Caco-2 (cell line): ENCODE measurements at regions not wholly inside any gene's neighbourhood (a gene's known extent, or its start where the extent isn't known, plus 50 kb on each side); places are given as distances from the start of the nearest gene placed in this dataset.

Experiments
- BruUV-seq: library from RNA; stranded (reverse); fragments of 400-500 nt; replicated peaks from 2 replicates; lab custom pipeline; 2021; lab: Mats Ljungman, UMichigan
- CTCF ChIA-PET: fragments of 300-600 bp; sonication (Branson Sonifier 250); formaldehyde crosslinking; loops from one replicate; lab custom pipeline; 2022; ENCODE audit warnings: antibody characterized with exemption; lab: Charles Lee
- POLR2A ChIA-PET: fragments of 300-600 bp; sonication (Branson Sonifier 250); formaldehyde crosslinking; loops from one replicate; lab custom pipeline; 2022; ENCODE audit warnings: antibody characterized with exemption; lab: Charles Lee
- DNase-seq, 2 experiments: peaks; one replicate each; pipeline versions ENCODE4 v3.0.0 to v3.0.0-alpha.2; 2020 to 2022
- H3K27me3 ChIP-seq: replicated peaks from 2 replicates; pipeline ENCODE4 v1.6.0; 2011; ENCODE audit warnings: low read length; ENCODE audit not compliant: control insufficient read depth, insufficient read depth
- H3K36me3 ChIP-seq: 2 replicates; pipeline ENCODE4 v1.5.1; 2011; ENCODE audit warnings: low read length; ENCODE audit not compliant: control insufficient read depth, insufficient read depth
- H3K4me1 ChIP-seq: fragments of 250-450 bp; sonication (Bioruptor Pico); 2 replicates; pipeline ENCODE4 v1.5.1; 2020; ENCODE audit warnings: mild to moderate bottlenecking
- H3K4me3 ChIP-seq: 2 replicates; pipeline ENCODE4 v1.5.1; 2011; ENCODE audit warnings: low read depth, mild to moderate bottlenecking, control low read depth, low read length
- H3K9me3 ChIP-seq: fragments of 250-450 bp; sonication (Bioruptor Pico); 2 replicates; pipeline ENCODE4 v1.5.1; 2020; ENCODE audit warnings: mild to moderate bottlenecking, moderate library complexity
- H3K27ac Mint-ChIP-seq: one replicate; pipeline ENCODE4 v1.8.0; 2022; ENCODE audit warnings: mixed read lengths; ENCODE audit not compliant: unreplicated experiment
- H3K27me3 Mint-ChIP-seq: one replicate; pipeline ENCODE4 v1.8.0; 2022; ENCODE audit warnings: mixed read lengths; ENCODE audit not compliant: insufficient read depth, unreplicated experiment
- H3K36me3 Mint-ChIP-seq: one replicate; pipeline ENCODE4 v1.8.0; 2022; ENCODE audit warnings: mild to moderate bottlenecking, mixed read lengths; ENCODE audit not compliant: insufficient read depth, unreplicated experiment
- H3K4me1 Mint-ChIP-seq: one replicate; pipeline ENCODE4 v1.8.0; 2022; ENCODE audit warnings: low read depth, mixed read lengths; ENCODE audit not compliant: unreplicated experiment
- H3K4me3 Mint-ChIP-seq: one replicate; pipeline ENCODE4 v1.8.0; 2022; ENCODE audit warnings: mild to moderate bottlenecking, moderate library complexity, mixed read lengths; ENCODE audit not compliant: unreplicated experiment
- H3K9me3 Mint-ChIP-seq: one replicate; pipeline ENCODE4 v1.8.0; 2022; ENCODE audit warnings: mixed read lengths; ENCODE audit not compliant: unreplicated experiment
- intact Hi-C: fragments of 100-400 bp; cut with micrococcal nuclease; formaldehyde crosslinking; loops from one replicate; pipeline ENCODE4 v1.10.0; 2022; ENCODE audit not compliant: unreplicated experiment
- TF ChIP-seq, protein P1 (sequence below), 2 experiments: fragments of 200-600 bp in 1 of 2; IDR thresholded peaks; 1 replicate in 1 of 2; 2 replicates in 1 of 2; pipeline versions ENCODE4 v1.5.1 to v1.8.0; 2011 to 2022; ENCODE audit warnings: antibody characterized with exemption in 1 of 2, control low read depth in 1 of 2, inconsistent platforms in 1 of 2, low read depth in 1 of 2, low read length in 1 of 2, mild to moderate bottlenecking in 1 of 2, moderate library complexity in 1 of 2; ENCODE audit not compliant: insufficient read depth in 1 of 2, severe bottlenecking in 1 of 2, unreplicated experiment in 1 of 2

DNA sequence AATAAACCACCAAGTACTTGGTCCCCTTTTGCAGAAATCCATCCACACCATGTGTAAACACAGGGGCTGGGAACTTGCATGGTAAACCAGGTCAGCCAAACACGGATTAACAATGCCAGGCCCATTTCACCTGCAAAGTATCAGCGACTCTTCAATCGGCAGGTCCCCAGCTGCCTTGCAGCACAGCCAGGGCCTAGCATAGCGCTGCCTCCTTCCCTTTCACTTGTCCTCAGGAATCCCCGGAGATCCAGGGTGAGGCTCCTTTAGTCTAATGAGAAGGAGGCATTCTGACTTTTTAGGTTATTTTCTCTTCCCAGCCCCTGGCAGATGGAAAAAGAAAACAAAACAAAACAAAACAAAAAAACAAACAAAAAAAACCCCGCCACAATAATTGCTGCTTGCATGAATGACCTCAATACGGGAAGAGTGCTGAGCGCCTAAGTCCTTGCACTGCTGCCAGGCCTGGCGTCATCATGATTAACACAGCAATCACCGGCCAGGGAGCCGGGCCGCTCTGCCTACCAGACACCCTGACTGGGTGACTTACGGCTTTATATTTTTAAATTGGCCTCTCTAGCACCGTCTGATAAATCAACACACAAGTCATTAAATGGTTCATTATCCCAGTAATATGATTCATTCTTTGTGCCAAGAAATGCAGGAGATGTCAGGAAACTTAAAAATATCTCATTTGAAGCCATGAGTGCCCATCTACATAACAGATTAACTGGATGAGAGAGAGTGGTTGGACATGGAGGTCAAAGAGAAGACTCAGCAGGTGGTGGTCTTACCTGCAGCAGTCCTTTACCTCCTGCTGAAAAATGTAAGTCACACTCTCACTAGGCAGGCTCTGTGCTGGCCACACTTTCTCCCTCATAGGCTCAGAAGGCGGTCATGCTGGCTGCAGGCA, 692.7 kb downstream of the UQCRFS1 start:
- Histone ChIP-seq H3K9me3 (no peaks in the 10 kb centered on the region), H3K4me3 (no peak overlapping the region), H3K36me3 (no peaks in the 10 kb centered on the region), H3K4me1 (no peaks in the 10 kb centered on the region), H3K27me3 (no peaks in the 10 kb centered on the region)
- H3K4me3 Mint-ChIP-seq: no peak overlapping the region
- no peak overlapping the region for H3K27ac Mint-ChIP-seq
- H3K9me3 Mint-ChIP-seq: peaks cover 14% of the 10 kb centered on the region
- TF ChIP-seq, protein P1, sequence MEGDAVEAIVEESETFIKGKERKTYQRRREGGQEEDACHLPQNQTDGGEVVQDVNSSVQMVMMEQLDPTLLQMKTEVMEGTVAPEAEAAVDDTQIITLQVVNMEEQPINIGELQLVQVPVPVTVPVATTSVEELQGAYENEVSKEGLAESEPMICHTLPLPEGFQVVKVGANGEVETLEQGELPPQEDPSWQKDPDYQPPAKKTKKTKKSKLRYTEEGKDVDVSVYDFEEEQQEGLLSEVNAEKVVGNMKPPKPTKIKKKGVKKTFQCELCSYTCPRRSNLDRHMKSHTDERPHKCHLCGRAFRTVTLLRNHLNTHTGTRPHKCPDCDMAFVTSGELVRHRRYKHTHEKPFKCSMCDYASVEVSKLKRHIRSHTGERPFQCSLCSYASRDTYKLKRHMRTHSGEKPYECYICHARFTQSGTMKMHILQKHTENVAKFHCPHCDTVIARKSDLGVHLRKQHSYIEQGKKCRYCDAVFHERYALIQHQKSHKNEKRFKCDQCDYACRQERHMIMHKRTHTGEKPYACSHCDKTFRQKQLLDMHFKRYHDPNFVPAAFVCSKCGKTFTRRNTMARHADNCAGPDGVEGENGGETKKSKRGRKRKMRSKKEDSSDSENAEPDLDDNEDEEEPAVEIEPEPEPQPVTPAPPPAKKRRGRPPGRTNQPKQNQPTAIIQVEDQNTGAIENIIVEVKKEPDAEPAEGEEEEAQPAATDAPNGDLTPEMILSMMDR (IDR thresholded peaks at IDR 0.05; ENCODE audit: insufficient read depth in 1 of 2, low read depth in 1 of 2, low read length in 1 of 2, severe bottlenecking in 1 of 2, unreplicated experiment in 1 of 2): no peak
- ChIA-PET POLR2A (no interaction called here), CTCF (no interaction called here)
- no peaks in the 10 kb centered on the region for H3K36me3 Mint-ChIP-seq
- no peaks in the 10 kb centered on the region for H3K27me3 Mint-ChIP-seq
- intact Hi-C loops: no loop called here
- no peaks in the 10 kb centered on the region for H3K4me1 Mint-ChIP-seq
- no TSS peak for BruUV-seq
- no peak for DNase-seq

DNA sequence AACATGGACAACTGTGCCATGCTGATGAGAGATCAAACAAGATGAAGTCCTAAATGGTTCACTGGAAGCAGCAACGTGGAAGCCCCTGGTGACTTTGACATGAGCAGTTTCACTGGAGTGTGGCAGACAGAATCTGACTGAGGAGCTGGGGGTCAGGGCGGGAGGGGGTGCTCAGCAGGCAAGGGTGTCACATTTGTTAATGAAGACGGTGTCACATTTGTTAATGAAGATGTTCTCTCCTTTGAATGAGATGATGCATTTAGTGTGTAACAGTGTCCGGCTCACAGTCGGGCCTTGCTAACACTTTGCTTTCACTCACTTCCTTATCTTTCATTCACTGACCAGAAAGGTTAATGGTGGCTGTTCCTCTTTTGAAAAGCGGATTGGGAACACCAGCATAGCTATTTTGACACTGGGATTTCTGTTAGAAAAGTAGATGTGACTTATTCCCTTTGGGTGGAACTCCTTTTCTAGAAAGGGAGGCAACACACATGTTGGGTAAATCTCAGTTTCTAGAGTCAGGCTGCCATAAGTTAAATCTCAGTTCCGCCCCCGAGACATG, 693.7 kb downstream of the UQCRFS1 start:
- Mint-ChIP-seq H3K4me3 (no peak overlapping the region), H3K9me3 (peaks cover 14% of the 10 kb centered on the region), H3K27ac (no peak overlapping the region), H3K27me3 (no peaks in the 10 kb centered on the region), H3K36me3 (no peaks in the 10 kb centered on the region), H3K4me1 (no peaks in the 10 kb centered on the region)
- intact Hi-C loops: no loop called here
- Histone ChIP-seq H3K27me3 (no peaks in the 10 kb centered on the region), H3K36me3 (no peaks in the 10 kb centered on the region), H3K4me3 (no peak overlapping the region), H3K9me3 (no peaks in the 10 kb centered on the region), H3K4me1 (no peaks in the 10 kb centered on the region)
- no TSS peak for BruUV-seq
- DNase-seq: no peak
- ChIA-PET POLR2A (no interaction called here), CTCF (no interaction called here)
- TF ChIP-seq, protein P1 (IDR thresholded peaks at IDR 0.05; ENCODE audit: insufficient read depth in 1 of 2, low read depth in 1 of 2, low read length in 1 of 2, severe bottlenecking in 1 of 2, unreplicated experiment in 1 of 2): no peak

DNA sequence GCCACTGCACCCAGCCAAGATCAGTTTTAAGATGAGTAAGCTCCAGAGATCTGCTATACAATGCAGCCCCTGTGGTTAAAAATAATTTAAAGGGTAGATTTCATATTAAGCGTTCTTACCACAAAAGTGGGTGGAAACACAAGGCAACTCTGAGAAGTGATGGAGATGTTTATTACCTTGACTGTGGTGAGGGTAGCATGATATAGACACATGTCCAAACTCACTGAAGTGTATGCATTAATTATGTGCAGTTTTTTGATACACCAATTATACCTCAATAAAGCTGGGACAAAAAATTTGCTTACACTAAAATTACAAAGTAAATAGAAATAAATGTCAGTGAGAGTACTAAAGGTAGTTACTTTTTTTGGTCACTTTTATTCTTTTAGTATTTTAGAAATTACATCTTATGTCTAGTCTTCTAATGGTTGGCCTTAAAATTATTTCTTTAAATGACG, 696.5 kb downstream of the UQCRFS1 start:
- intact Hi-C loops: no loop called here
- no peaks in the 10 kb centered on the region for H3K4me1 ChIP-seq
- Mint-ChIP-seq H3K27me3 (no peaks in the 10 kb centered on the region), H3K36me3 (no peaks in the 10 kb centered on the region), H3K9me3 (peaks cover 10% of the 10 kb centered on the region), H3K4me1 (no peaks in the 10 kb centered on the region), H3K4me3 (no peak overlapping the region), H3K27ac (no peak overlapping the region)
- no peaks in the 10 kb centered on the region for H3K27me3 ChIP-seq
- DNase-seq: no peak
- ChIA-PET CTCF (no interaction called here), POLR2A (no interaction called here)
- no TSS peak for BruUV-seq
- no peaks in the 10 kb centered on the region for H3K9me3 ChIP-seq
- H3K36me3 ChIP-seq: no peaks in the 10 kb centered on the region
- TF ChIP-seq, protein P1 (IDR thresholded peaks at IDR 0.05; ENCODE audit: insufficient read depth in 1 of 2, low read depth in 1 of 2, low read length in 1 of 2, severe bottlenecking in 1 of 2, unreplicated experiment in 1 of 2): no peak
- no peak overlapping the region for H3K4me3 ChIP-seq
